ENCODE measurements at regions not wholly inside any gene's neighbourhood (a gene's known extent, or its start where the extent isn't known, plus 50 kb on each side); places are given as distances from the start of the nearest gene placed in this dataset.
A peak's percentile ranks its signal among the peaks of the same experiment; 100 is the strongest.

GRCh38 chr9:86413971-86414880, 60.0 kb upstream of the TUT7 start:
- BruUV-seq (replicated peaks), result no TSS peak
- no peaks in the 10 kb centered on the region for H3K9me3 ChIP-seq (ENCODE audit: control insufficient read depth, insufficient read depth, low read length)
- no peak overlapping the region for H2AK5ac ChIP-seq (ENCODE audit: low read depth, low read length)
- H3K79me1 ChIP-seq (ENCODE audit: low read depth in 1 of 2, low read length in 2 of 2), result no peaks in the 10 kb centered on the region
- in situ Hi-C loops (cut with MboI; ENCODE audit: low sequenced_read_pairs) (loop anchor here (10.0 kb wide), 1 partner anchor 1251 kb away; no protein-coding TSS in a partner anchor), intact Hi-C loops (cut with micrococcal nuclease) (loop anchor here (1.0 to 10.0 kb wide), 4 partner anchors 209 to 1249 kb away; partner anchors contain the start of gene GAS1), dilution Hi-C loops (cut with HindIII; ENCODE audit: low sequenced_read_pairs, unreplicated experiment) (no loop called here)
- H2BK120ac ChIP-seq (ENCODE audit: low read depth, low read length), result no peak overlapping the region
- H3K27ac ChIP-seq (ENCODE audit: insufficient read depth, low read length), result no peak overlapping the region
- H3K14ac ChIP-seq (replicated peaks; ENCODE audit: low read depth, low read length), result no peak overlapping the region
- H2AK9ac ChIP-seq (replicated peaks; ENCODE audit: low read depth, low read length, poor library complexity), result no peak overlapping the region
- H3K4me1 ChIP-seq (ENCODE audit: control insufficient read depth, insufficient read depth, low read length), result peaks cover 2% of the 10 kb centered on the region
- H4K91ac ChIP-seq (ENCODE audit: insufficient read depth, low read depth, low read length), result no peak overlapping the region
- no peaks in the 10 kb centered on the region for H4K20me1 ChIP-seq (ENCODE audit: insufficient read depth, low read length)
- H3K23ac ChIP-seq (ENCODE audit: low read depth, low read length), result no peak overlapping the region
- TF ChIP-seq RCOR1 (IDR thresholded peaks at IDR 0.05; ENCODE audit: insufficient replicate concordance, low read length) (no peak), CTCF (conservative IDR thresholded peaks at IDR 0.05; ENCODE audit: low read depth, low read length) (peak; percentile 70), SMC3 (IDR thresholded peaks at IDR 0.05; ENCODE audit: low read depth, low read length) (peak; percentile 69), FOS (IDR thresholded peaks at IDR 0.05; ENCODE audit: low read depth, low read length) (no peak), USF2 (IDR thresholded peaks at IDR 0.05; ENCODE audit: low read depth, low read length) (no peak), RAD21 (IDR thresholded peaks at IDR 0.05; ENCODE audit: low read length) (peak; percentile 70)
- H3K18ac ChIP-seq (ENCODE audit: low read depth, low read length), result peak overlapping the region; percentile 43; the same call in 1 of the 2 replicates
- H2BK20ac ChIP-seq (ENCODE audit: low read depth, low read length), result peak overlapping the region; percentile 65; the same call in 1 of the 2 replicates
- peak overlapping the region; percentile 59; the same call in 1 of the 2 replicates for H4K5ac ChIP-seq (ENCODE audit: low read depth, low read length)
- H3K4me3 ChIP-seq (ENCODE audit: insufficient read depth, low read depth, low read length), result no peak overlapping the region
- peak overlapping the region; percentile 53; the same call in 1 of the 2 replicates for H3K4me2 ChIP-seq (ENCODE audit: low read depth, low read length)
- ChIA-PET POLR2A (ENCODE audit: unreplicated experiment) (no interaction called here), CTCF (interaction anchor here (0.6 to 1.5 kb wide), 18 partner anchors 9 to 1537 kb away, joined by 3 to 6 read pairs (median 3); partner anchors contain the start of gene SPATA31E1)
- no peak overlapping the region for H3K56ac ChIP-seq (ENCODE audit: extremely low read depth, insufficient read depth, low read length)
- no peak overlapping the region for H2AFZ ChIP-seq (replicated peaks; ENCODE audit: low read length, poor library complexity)
- no peak overlapping the region for H2BK15ac ChIP-seq (ENCODE audit: low read depth, low read length)
- no peak overlapping the region for H3K4ac ChIP-seq (ENCODE audit: low read depth, low read length)
- DNase-seq (peak; percentile 50), ATAC-seq (ENCODE audit: low read depth) (peak; percentile 80)
- 0 out of 4 replicates have a peak overlapping the region, but pooled peaks of 1 of the 2 experiments have one; percentile 60 for H4K8ac ChIP-seq (ENCODE audit: low read depth in 2 of 2, low read length in 2 of 2)
- H3K36me3 ChIP-seq (ENCODE audit: control insufficient read depth, insufficient read depth, low read length), result no peaks in the 10 kb centered on the region
- H2BK5ac ChIP-seq (ENCODE audit: low read depth, low read length, poor library complexity, severe bottlenecking), result no peak overlapping the region
- no peak overlapping the region for H3K9ac ChIP-seq (ENCODE audit: low read depth, low read length)
- H3K27me3 ChIP-seq (ENCODE audit: control insufficient read depth, insufficient read depth, low read length), result no peaks in the 10 kb centered on the region
- H3K9me1 ChIP-seq (ENCODE audit: insufficient read depth, low read length), result no peaks in the 10 kb centered on the region
- no CpG with 5 or more reads among the region's 10 CpGs for WGBS, 2 experiments (ENCODE audit: extremely low coverage in 2 of 2, insufficient read length in 1 of 2)
